COR-L47 (cell line): ENCODE measurements at regions not wholly inside any gene's neighbourhood (a gene's known extent, or its start where the extent isn't known, plus 50 kb on each side); places are given as distances from the start of the nearest gene placed in this dataset.

Experiments
- DNase-seq: peaks from one replicate; lab custom pipeline; 2025; lab: John Stamatoyannopoulos, UW

- no peak for DNase-seq
Observed at GRCh38 chr18:55047546-55047945, 88.3 kb upstream of the CCDC68 start.

GRCh38 chr18:55041366-55041765 is 82.1 kb upstream of the CCDC68 start:
- DNase-seq = no peak

- no peak for DNase-seq
Observed at GRCh38 chr18:55038162-55038561, 78.9 kb upstream of the CCDC68 start.

GRCh38 chr18:55034742-55035141 is 75.5 kb upstream of the CCDC68 start:
- no peak for DNase-seq

- DNase-seq = no peak
Observed at GRCh38 chr18:55031979-55032378, 72.7 kb upstream of the CCDC68 start.

- DNase-seq = no peak
Observed at GRCh38 chr18:55031576-55031975, 72.3 kb upstream of the CCDC68 start.

GRCh38 chr18:55031164-55031563 is 71.9 kb upstream of the CCDC68 start:
- no peak for DNase-seq

GRCh38 chr18:55024564-55024963 is 65.3 kb upstream of the CCDC68 start:
- DNase-seq = no peak

- no peak for DNase-seq
Observed at GRCh38 chr18:55018602-55019001, 59.3 kb upstream of the CCDC68 start.

GRCh38 chr18:55014095-55014494 is 54.8 kb upstream of the CCDC68 start:
- no peak for DNase-seq

- DNase-seq = no peak
Observed at GRCh38 chr18:55013685-55014084, 54.4 kb upstream of the CCDC68 start.

GRCh38 chr18:55013086-55013485 is 53.8 kb upstream of the CCDC68 start:
- DNase-seq = no peak

GRCh38 chr18:55012008-55012407 is 52.7 kb upstream of the CCDC68 start:
- DNase-seq = no peak
